OCI-LY1 (cell line): ENCODE measurements at regions not wholly inside any gene's neighbourhood (a gene's known extent, or its start where the extent isn't known, plus 50 kb on each side); places are given as distances from the start of the nearest gene placed in this dataset.

Source experiments
- H2AFZ ChIP-seq: fragments of 200-600 bp; sonication (generic), shearing (Covaris generic); 2 replicates; pipeline ENCODE4 v1.6.0; 2014; ENCODE audit warnings: antibody characterized with exemption, mild to moderate bottlenecking, low read length
- H3F3A ChIP-seq: fragments of 200-600 bp; sonication (generic), shearing (Covaris generic); 2 replicates; pipeline ENCODE4 v1.6.0; 2014; ENCODE audit warnings: mild to moderate bottlenecking, antibody characterized with exemption, low read length, moderate library complexity; ENCODE audit not compliant: insufficient read depth
- H3K27ac ChIP-seq: fragments of 200-600 bp; sonication (generic); 2 replicates; pipeline ENCODE4 v1.5.1; 2014; ENCODE audit warnings: low read length, mixed run types, mild to moderate bottlenecking, low read depth; ENCODE audit not compliant: poor library complexity, severe bottlenecking
- H3K27me3 ChIP-seq: fragments of 200-600 bp; sonication (generic); 2 replicates; pipeline ENCODE4 v1.6.0; 2014; ENCODE audit warnings: antibody characterized with exemption, mild to moderate bottlenecking, low read length, moderate library complexity; ENCODE audit not compliant: insufficient read depth
- H3K36me3 ChIP-seq: fragments of 200-600 bp; sonication (generic); 2 replicates; pipeline ENCODE4 v1.6.1; 2014; ENCODE audit warnings: mild to moderate bottlenecking, antibody characterized with exemption, low read length, moderate library complexity, mixed read lengths; ENCODE audit not compliant: insufficient read depth
- H3K4me1 ChIP-seq: fragments of 200-600 bp; sonication (generic); 2 replicates; pipeline ENCODE4 v1.5.1; 2014; ENCODE audit warnings: mild to moderate bottlenecking, low read length, moderate library complexity; ENCODE audit not compliant: insufficient read depth, severe bottlenecking
- H3K4me2 ChIP-seq: fragments of 200-600 bp; sonication (generic), shearing (Covaris generic); 2 replicates; pipeline ENCODE4 v1.6.1; 2014; ENCODE audit warnings: low read length
- H3K4me3 ChIP-seq: fragments of 200-600 bp; sonication (generic); 2 replicates; pipeline ENCODE4 v1.5.1; 2014; ENCODE audit warnings: low read length, low read depth, mild to moderate bottlenecking, mixed read lengths; ENCODE audit not compliant: poor library complexity, severe bottlenecking
- H3K79me2 ChIP-seq: fragments of 200-600 bp; shearing (Covaris generic); 2 replicates; pipeline ENCODE4 v1.6.1; 2016; ENCODE audit warnings: mixed run types, low read length, mixed read lengths; ENCODE audit not compliant: insufficient read depth
- H3K9ac ChIP-seq: fragments of 200-600 bp; sonication (generic), shearing (Covaris generic); 2 replicates; pipeline ENCODE4 v1.6.1; 2014; ENCODE audit warnings: mild to moderate bottlenecking, low read length, mixed read lengths
- H3K9me2 ChIP-seq: fragments of 200-600 bp; sonication (generic), shearing (Covaris generic); 2 replicates; pipeline ENCODE4 v1.6.1; 2014; ENCODE audit warnings: low read depth, mild to moderate bottlenecking, low read length, mixed read lengths
- H3K9me3 ChIP-seq: fragments of 200-600 bp; shearing (Covaris generic); 2 replicates; pipeline ENCODE4 v1.6.1; 2014; ENCODE audit warnings: low read length, mixed read lengths
- H4K20me1 ChIP-seq: fragments of 200-600 bp; sonication (generic), shearing (Covaris generic); 2 replicates; pipeline ENCODE4 v1.6.0; 2016; ENCODE audit warnings: mild to moderate bottlenecking, low read length; ENCODE audit not compliant: insufficient read depth
- CTCF ChIP-seq: fragments of 200-600 bp; sonication (generic), shearing (Covaris generic); IDR thresholded peaks from 2 replicates; pipeline ENCODE4 v1.5.1; 2017; ENCODE audit warnings: mild to moderate bottlenecking, antibody characterized with exemption, low read length, moderate library complexity, mixed read lengths
- EZH2 ChIP-seq: fragments of 200-600 bp; sonication (generic), shearing (Covaris generic); IDR thresholded peaks from 2 replicates; pipeline ENCODE4 v1.8.0; 2017; ENCODE audit warnings: borderline replicate concordance, mixed run types, mild to moderate bottlenecking, antibody characterized with exemption, low read length, moderate library complexity, mixed read lengths

- no peak for TF ChIP-seq CTCF
- no peak for TF ChIP-seq EZH2
- H3K27me3 ChIP-seq = no peaks in the 10 kb centered on the region
- no peaks in the 10 kb centered on the region for H3K36me3 ChIP-seq
- H4K20me1 ChIP-seq = no peaks in the 10 kb centered on the region
- no peak overlapping the region for H3K4me3 ChIP-seq
- H3F3A ChIP-seq = no peaks in the 10 kb centered on the region
- no peaks in the 10 kb centered on the region for H3K4me1 ChIP-seq
- H3K9me2 ChIP-seq = no peaks in the 10 kb centered on the region
- no peaks in the 10 kb centered on the region for H3K79me2 ChIP-seq
- H3K9me3 ChIP-seq = no peaks in the 10 kb centered on the region
- H3K27ac ChIP-seq = no peak overlapping the region
- H3K9ac ChIP-seq = no peak overlapping the region
- H2AFZ ChIP-seq = no peak overlapping the region
- no peak overlapping the region for H3K4me2 ChIP-seq
Measured at GRCh38 chr6:12221856-12222255, 68.3 kb upstream of the EDN1 start.

DNA sequence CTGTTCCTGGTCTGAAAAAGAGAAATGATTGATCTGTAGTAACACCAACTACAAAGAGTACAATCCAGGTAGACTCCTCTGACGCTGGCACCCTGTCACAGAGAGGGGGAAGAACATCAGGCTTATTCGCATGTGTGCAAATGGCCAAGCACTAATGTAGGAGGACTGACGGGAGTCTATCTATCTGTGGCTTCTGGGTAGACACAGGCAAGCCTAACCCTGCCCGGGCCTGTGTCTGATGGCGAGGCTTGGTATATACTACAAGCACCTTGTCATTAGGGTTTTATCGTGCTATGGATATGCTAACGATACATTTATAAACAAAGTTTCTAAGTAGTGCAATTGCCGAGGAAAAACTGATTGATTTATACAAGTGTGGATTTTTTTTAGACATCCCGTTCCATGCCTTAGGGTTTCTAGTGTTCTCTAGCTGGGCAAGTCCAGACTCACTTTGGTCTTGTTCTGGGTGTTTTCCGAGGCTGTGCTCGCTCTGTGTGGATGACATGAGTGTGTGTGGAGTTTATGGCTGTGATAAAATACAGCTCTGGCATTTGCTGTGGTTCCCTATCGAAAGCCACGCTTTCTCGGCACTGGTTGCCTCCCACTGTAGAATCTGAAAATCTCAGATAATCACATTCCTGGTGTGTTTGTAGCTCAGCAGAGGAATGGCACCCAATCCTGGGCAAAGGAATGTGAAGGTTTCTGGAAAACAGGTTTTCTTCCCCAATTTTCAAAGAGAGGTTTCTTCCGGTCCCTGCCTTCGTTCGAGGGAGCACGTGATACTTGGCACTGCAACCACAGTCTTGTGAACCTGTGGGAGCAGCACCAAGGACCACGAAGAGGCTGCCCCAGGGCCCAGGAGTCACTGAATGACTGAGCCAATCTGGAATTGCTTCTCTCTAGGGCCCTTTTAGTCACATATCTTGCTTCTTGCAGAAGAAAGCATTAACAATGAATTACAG, 67.5 kb upstream of the EDN1 start:
- H3K9ac ChIP-seq = no peak overlapping the region

GRCh38 chr6:12223383-12223782, 66.8 kb upstream of the EDN1 start:
- Histone ChIP-seq H3K9ac (no peak overlapping the region), H3K27me3 (no peaks in the 10 kb centered on the region; the same call in 1 of the 2 replicates), H3K4me1 (no peaks in the 10 kb centered on the region), H2AFZ (no peak overlapping the region), H3K36me3 (no peaks in the 10 kb centered on the region), H4K20me1 (no peaks in the 10 kb centered on the region), H3K9me2 (no peaks in the 10 kb centered on the region), H3K4me2 (no peak overlapping the region), H3K27ac (no peak overlapping the region), H3K4me3 (no peak overlapping the region), H3K79me2 (no peaks in the 10 kb centered on the region), H3K9me3 (no peaks in the 10 kb centered on the region), H3F3A (no peaks in the 10 kb centered on the region)
- no peak for TF ChIP-seq CTCF
- no peak for TF ChIP-seq EZH2

More for the DNA sequence above, 67.5 kb upstream of the EDN1 start:
- H3K27me3 ChIP-seq = no peaks in the 10 kb centered on the region
- no peaks in the 10 kb centered on the region for H3K79me2 ChIP-seq
- H3K4me1 ChIP-seq = no peaks in the 10 kb centered on the region
- no peak overlapping the region for H3K27ac ChIP-seq
- no peaks in the 10 kb centered on the region for H4K20me1 ChIP-seq
- TF ChIP-seq EZH2 (no peak), CTCF (no peak)
- no peaks in the 10 kb centered on the region for H3K36me3 ChIP-seq
- no peaks in the 10 kb centered on the region for H3K9me3 ChIP-seq
- H3F3A ChIP-seq = no peaks in the 10 kb centered on the region
- no peak overlapping the region for H3K4me3 ChIP-seq
- H2AFZ ChIP-seq = no peak overlapping the region
- H3K4me2 ChIP-seq = no peak overlapping the region
- no peaks in the 10 kb centered on the region for H3K9me2 ChIP-seq
